ENCODE measurements at regions not wholly inside any gene's neighbourhood (a gene's known extent, or its start where the extent isn't known, plus 50 kb on each side); places are given as distances from the start of the nearest gene placed in this dataset.

DNA sequence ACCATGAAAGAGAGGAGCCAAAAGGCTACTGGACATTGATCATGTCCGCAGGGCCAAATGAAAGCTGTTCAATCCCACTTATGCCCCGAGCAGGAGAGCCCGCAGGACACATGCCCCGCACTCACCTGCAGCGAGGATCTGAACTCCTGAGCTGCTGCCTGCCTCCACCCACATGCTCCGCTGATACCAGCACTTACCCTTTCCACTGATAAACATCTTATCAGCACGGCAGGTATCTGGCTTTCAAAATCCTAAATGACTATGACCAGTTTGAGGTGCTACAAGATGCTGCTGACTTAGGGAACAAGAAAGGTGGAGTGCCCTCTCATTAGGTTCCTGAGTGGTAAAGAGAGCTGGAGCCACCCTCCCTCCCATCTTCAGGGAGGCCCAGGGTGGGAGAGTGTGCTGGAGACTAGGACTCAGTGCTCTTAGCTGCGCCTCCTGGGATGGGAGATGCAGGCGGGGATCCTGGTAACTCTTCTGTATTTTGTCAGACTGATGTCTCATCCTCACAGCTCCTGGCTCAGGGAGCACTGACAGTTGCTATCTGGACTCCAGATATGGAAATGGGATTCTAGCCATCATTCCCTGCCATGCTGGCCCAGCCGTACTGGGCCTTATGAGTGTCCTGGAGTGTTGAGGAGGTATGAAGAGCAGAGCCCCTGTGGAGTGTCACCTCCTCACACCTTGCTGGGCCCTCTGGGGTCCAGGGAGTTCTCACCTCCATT is 86.4 kb upstream of the F3 start:
- Mint-ChIP-seq H3K4me3 (no peak overlapping the region), H3K27ac (no peak overlapping the region), H3K4me1 (ENCODE audit: low read depth) (no peaks in the 10 kb centered on the region), H3K27me3 (ENCODE audit: low read depth) (peaks cover 14% of the 10 kb centered on the region), H3K36me3 (ENCODE audit: low read depth) (no peaks in the 10 kb centered on the region), H3K9me3 (no peaks in the 10 kb centered on the region)
- DNase-seq (ENCODE audit: low spot score) = no peak

DNA sequence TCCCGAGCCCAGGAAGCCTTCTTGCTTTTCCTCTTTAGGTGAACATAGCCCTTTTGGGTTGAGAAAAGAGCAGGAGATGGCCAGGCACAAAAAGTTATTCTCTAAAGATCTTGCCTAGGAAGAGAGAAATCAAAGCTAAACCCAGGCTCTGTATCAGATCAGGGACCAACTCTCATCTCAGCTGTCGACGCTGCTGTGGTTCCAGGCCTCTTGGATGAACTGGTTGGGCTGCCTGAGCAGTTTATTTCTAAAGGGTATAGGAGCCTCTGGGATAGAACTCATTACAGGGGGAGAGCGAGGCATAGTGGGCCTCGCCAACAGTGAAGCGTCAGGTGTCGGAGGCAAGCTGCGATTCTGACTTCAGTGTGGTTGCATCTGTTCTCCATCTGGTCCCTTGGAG is 82.6 kb upstream of the F3 start:
- Mint-ChIP-seq H3K36me3 (ENCODE audit: low read depth) (no peaks in the 10 kb centered on the region), H3K9me3 (no peaks in the 10 kb centered on the region), H3K27me3 (ENCODE audit: low read depth) (no peaks in the 10 kb centered on the region), H3K4me3 (no peak overlapping the region), H3K4me1 (ENCODE audit: low read depth) (no peaks in the 10 kb centered on the region), H3K27ac (no peak overlapping the region)
- no peak for DNase-seq (ENCODE audit: low spot score)

DNA sequence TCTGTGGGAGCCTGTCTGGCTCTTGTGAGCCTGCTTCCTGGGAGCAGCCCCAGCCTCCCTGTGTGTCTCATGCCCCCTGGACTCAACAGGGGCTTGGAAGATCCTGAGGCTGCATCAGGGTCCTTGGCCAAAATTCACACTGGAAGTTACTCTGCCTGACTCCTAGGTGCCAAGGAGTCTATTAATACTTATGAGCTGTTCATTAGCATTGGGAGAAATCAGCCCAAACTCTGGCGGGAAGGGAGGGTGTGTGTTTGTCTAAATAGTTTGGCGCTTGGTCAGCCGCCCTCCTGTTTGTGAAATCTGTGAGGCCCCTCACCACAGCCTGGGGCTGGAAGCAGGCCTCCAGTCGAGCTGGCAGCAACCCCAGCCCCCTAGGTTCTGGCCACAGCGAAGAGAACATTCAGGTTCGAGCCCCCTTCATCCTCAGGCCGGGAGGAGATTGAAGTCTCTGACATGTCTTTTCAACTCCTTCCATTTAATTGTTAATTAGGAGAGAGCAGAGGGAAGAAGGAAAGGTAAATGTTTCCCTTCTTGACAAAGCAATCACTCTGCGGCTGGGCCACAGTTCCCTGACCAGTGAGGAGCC is 82.1 kb upstream of the F3 start:
- Mint-ChIP-seq H3K9me3 (no peaks in the 10 kb centered on the region), H3K27me3 (ENCODE audit: low read depth) (no peaks in the 10 kb centered on the region), H3K36me3 (ENCODE audit: low read depth) (no peaks in the 10 kb centered on the region), H3K4me3 (no peak overlapping the region), H3K27ac (no peak overlapping the region), H3K4me1 (ENCODE audit: low read depth) (no peaks in the 10 kb centered on the region)
- DNase-seq (ENCODE audit: low spot score) = no peak

DNA sequence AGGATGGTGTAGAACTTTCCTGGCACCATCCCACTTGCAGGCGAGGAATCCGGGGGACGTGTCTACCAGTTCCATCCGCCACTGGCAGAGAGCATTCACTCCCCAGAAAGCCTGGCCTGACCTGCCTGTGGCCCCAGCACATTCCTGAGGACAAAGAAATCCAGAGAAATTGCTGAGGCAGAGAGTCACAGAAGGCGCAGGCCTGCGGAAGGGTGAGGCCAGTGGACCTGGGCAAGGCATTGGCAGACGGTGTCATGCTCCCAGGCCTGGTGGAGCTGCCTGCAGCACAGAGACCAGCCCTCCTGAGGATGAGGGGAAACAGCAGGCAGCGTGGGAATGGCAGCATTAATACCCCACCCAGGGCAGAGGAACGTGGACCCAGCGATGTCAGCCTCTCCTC is 81.2 kb upstream of the F3 start:
- no peaks in the 10 kb centered on the region for H3K4me1 Mint-ChIP-seq (ENCODE audit: low read depth)
- H3K27ac Mint-ChIP-seq = no peak overlapping the region
- H3K36me3 Mint-ChIP-seq (ENCODE audit: low read depth) = no peaks in the 10 kb centered on the region
- H3K4me3 Mint-ChIP-seq = no peak overlapping the region
- no peaks in the 10 kb centered on the region for H3K9me3 Mint-ChIP-seq
- H3K27me3 Mint-ChIP-seq (ENCODE audit: low read depth) = no peaks in the 10 kb centered on the region
- no peak for DNase-seq (ENCODE audit: low spot score)

DNA sequence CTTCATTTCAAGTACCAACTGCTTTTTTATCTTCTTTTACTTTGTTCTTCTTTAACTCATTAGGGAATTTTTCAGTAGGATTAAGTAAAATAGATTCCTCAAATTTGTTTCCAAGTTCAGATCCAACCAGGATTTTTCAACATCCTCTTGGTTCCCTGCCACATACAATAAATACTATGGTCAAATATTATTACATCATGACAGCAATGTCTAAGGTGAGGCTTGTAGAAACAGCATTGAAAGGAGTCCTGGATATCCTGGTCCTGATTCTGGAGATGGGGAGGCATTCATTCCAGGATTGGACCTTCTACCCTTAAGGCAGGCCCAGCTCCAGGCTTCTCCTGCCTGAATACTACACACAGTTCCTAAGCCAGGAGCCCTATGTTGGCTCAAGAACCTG is 80.2 kb upstream of the F3 start:
- no peaks in the 10 kb centered on the region for H3K4me1 Mint-ChIP-seq (ENCODE audit: low read depth)
- H3K27ac Mint-ChIP-seq = no peak overlapping the region
- no peaks in the 10 kb centered on the region for H3K9me3 Mint-ChIP-seq

DNA sequence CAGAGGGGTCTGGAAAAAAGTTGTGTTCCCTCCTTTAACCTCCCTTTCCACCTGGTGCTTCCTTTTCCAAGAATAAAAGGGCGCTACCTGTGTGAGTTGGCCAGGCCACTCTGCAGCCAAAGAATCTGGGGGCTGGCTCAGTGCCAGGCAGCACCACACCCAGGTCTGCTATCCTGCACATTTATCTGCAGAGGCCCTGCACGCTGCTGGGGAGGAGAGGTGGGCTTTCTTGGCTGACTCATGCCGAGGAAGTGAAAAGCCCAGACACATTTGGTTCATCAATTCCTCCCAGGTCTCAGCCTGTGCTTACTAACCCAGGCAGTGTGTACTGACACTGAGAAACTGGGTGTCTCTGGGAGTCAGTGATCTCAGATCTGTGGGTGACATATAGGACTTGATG is 79.8 kb upstream of the F3 start:
- Mint-ChIP-seq H3K4me1 (ENCODE audit: low read depth) (no peaks in the 10 kb centered on the region), H3K4me3 (no peak overlapping the region), H3K36me3 (ENCODE audit: low read depth) (no peaks in the 10 kb centered on the region), H3K27ac (no peak overlapping the region), H3K9me3 (no peaks in the 10 kb centered on the region), H3K27me3 (ENCODE audit: low read depth) (no peaks in the 10 kb centered on the region)
- DNase-seq (ENCODE audit: low spot score) = no peak

More for the DNA sequence above, 80.2 kb upstream of the F3 start:
- Mint-ChIP-seq H3K36me3 (ENCODE audit: low read depth) (no peaks in the 10 kb centered on the region), H3K4me3 (no peak overlapping the region), H3K27me3 (ENCODE audit: low read depth) (no peaks in the 10 kb centered on the region)
- DNase-seq (ENCODE audit: low spot score) = no peak

DNA sequence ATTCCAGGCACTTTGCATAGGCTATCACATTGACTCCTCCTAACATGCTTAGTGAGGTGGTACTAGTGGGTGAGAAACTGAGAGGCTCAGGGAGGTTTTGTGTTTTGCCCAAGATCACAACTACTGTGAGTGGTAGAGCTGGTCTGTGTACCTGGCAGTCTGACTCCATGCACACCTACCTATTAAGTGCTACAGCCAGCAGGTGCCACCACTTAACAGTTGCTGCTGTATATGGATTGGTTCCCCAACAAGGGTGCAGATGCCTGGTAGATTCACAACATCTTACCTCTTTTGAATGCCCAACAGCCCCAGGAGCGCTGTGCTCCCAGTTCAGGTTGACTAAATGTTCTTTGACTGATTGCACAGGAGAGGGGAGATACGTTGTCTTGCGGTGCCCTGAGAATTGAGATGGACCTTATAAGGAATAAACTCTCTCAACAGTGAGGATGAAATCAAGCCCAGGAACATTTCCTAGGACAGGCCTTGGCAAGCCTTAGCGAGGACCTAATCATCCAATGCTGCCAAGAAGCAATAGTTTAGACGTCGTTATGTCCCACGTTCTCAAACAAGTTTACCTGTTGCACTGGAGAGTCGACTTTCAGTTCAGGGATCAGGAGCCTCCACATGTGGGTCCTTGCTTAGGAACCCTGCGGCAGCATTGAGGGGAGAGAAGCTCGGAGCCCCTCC is 78.9 kb upstream of the F3 start:
- Mint-ChIP-seq H3K27me3 (ENCODE audit: low read depth) (no peaks in the 10 kb centered on the region), H3K4me1 (ENCODE audit: low read depth) (no peaks in the 10 kb centered on the region), H3K27ac (no peak overlapping the region), H3K9me3 (no peaks in the 10 kb centered on the region), H3K4me3 (no peak overlapping the region), H3K36me3 (ENCODE audit: low read depth) (no peaks in the 10 kb centered on the region)
- DNase-seq (ENCODE audit: low spot score) = no peak

DNA sequence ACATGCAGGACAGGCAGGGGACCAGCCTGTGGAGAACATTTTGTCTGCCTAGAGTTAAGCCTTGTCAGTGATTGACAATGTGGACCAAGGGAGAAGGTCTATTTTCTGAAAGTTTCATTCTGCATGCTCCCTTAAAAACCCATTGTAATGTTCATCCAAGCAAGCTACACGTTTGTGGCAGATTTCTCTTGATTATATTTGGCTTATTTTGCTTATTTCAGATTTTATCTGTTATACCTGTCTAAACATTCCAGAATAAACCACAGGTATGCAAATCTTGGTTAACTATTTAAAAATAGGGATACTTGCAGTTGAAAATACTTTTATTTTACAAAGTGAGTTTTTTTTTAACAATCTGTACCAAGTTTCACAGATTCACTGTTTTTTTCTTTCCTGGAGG is 78.2 kb upstream of the F3 start:
- DNase-seq (ENCODE audit: low spot score) = no peak
- H3K36me3 Mint-ChIP-seq (ENCODE audit: low read depth) = no peaks in the 10 kb centered on the region
- H3K27ac Mint-ChIP-seq = no peak overlapping the region

DNA sequence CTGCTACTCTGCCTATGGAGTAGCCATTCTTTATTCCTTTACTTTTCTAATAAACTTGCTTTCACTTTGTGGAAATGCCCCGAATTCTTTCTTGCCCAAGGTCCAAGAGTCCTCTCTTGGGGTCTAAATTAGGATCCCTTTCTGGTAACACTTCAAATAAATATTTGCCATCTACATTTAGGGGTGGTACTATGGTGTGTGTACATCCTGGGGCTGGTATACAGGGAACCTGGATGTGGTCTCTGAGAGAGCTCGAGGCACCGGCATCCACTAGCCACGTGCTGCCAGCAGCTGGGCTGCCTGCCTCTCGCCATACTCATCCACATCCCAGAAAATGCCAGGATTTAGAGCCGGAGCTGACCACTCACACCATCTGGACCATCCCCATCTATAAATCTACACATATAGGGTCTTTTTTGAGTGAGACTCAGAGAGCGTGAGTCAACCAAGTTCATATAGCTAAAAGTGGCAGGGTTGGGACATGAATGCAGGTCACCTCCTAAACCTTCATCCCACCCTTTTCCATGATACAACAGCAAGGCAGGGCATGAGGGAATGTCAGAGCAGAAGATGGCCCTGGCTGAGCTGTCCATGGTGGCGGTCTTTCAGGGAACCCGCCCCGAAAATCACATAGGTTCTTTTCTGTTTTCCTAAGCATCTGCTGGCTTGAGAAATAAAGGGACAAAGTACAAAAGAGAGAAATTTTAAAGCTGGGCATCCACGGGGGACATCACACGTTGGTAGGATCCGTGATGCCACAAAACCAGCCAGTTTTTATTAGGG is 76.6 kb upstream of the F3 start:
- no peaks in the 10 kb centered on the region for H3K9me3 Mint-ChIP-seq
- no peak overlapping the region for H3K27ac Mint-ChIP-seq

More for the DNA sequence above, 78.2 kb upstream of the F3 start:
- H3K4me1 Mint-ChIP-seq (ENCODE audit: low read depth) = peaks cover 4% of the 10 kb centered on the region
- H3K27me3 Mint-ChIP-seq (ENCODE audit: low read depth) = no peaks in the 10 kb centered on the region
- no peaks in the 10 kb centered on the region for H3K9me3 Mint-ChIP-seq
- no peak overlapping the region for H3K4me3 Mint-ChIP-seq

DNA sequence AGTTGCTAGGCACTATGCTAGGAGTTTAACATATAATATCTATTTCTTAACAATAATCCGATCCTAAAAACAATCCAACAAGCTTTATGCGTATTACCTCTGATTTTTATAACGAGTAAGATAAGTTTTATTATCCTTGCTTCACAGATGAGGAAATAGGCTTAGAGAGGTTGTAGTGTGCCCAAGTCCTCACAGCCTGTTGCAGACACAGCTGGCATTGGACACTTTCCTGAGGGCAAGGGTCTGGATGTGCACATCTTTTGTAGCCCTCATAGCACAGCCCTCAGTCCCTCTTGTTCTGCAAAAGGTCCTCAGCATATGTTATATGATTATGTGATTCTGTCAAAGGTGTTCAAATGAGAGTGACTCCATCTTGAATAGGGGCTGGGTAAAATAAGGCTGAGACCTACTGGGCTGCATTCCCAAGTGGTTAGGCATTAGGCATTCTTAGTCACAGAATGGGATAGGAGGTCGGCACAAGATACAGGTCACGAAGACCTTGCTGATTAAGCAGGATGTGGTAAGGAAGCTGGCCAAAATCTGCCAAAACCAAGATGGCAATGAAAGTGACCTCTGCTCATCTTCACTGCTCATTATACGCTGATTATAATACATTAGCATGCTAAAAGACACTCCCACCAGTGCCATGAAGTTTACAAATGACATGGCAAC is 75.7 kb upstream of the F3 start:
- H3K36me3 Mint-ChIP-seq (ENCODE audit: low read depth) = no peaks in the 10 kb centered on the region
- H3K4me1 Mint-ChIP-seq (ENCODE audit: low read depth) = peaks cover 11% of the 10 kb centered on the region
- H3K9me3 Mint-ChIP-seq = no peaks in the 10 kb centered on the region
- no peak for DNase-seq (ENCODE audit: low spot score)
- H3K27ac Mint-ChIP-seq = no peak overlapping the region
- H3K27me3 Mint-ChIP-seq (ENCODE audit: low read depth) = peaks cover 5% of the 10 kb centered on the region
- H3K4me3 Mint-ChIP-seq = no peak overlapping the region

More for the DNA sequence above, 76.6 kb upstream of the F3 start:
- Mint-ChIP-seq H3K4me3 (no peak overlapping the region), H3K36me3 (ENCODE audit: low read depth) (no peaks in the 10 kb centered on the region), H3K27me3 (ENCODE audit: low read depth) (no peaks in the 10 kb centered on the region), H3K4me1 (ENCODE audit: low read depth) (peaks cover 6% of the 10 kb centered on the region)
- DNase-seq (ENCODE audit: low spot score) = no peak

DNA sequence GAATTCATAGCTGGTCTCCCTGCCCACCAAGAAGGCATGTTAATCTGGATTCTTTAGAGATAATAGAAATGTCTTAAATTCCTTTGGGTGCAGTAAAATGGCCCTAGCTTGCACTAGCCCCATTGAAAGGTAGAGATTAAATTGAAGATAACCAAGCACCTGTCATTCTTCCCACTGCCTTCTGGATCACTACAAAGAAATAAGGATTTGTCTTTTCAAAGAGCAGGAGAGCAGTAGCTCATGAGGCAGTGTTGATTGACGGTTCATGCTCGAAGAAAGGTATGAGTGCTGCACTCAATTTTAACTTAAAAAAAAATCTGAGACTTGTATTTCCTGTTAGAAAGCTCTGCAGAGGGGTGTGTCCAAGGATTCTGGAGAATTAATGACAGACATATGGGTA is 74.9 kb upstream of the F3 start:
- Mint-ChIP-seq H3K27me3 (ENCODE audit: low read depth) (peaks cover 5% of the 10 kb centered on the region), H3K4me3 (no peak overlapping the region), H3K9me3 (no peaks in the 10 kb centered on the region), H3K27ac (no peak overlapping the region), H3K36me3 (ENCODE audit: low read depth) (no peaks in the 10 kb centered on the region), H3K4me1 (ENCODE audit: low read depth) (peaks cover 11% of the 10 kb centered on the region)
- no peak for DNase-seq (ENCODE audit: low spot score)

DNA sequence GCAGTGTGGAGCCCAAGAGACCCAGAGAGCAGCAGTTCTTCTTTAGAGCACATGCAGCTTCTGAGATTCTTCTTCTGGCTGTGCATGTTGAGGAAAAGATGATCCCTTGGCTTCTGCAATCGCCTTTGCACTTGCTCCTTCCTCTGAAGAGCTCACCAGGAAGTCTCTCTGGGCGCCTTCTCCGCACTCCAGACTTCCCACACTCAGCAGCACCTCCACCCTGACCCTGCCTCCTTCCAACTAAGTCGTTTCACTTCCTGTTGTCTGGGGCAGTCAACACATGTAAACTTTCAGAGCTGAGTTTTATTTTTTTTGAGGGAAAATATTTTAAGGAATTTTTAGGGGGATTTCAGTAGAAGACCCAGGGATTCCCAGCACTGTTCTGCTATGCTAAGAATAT is 73.4 kb upstream of the F3 start:
- no peaks in the 10 kb centered on the region for H3K36me3 Mint-ChIP-seq (ENCODE audit: low read depth)
- peaks cover 8% of the 10 kb centered on the region for H3K27me3 Mint-ChIP-seq (ENCODE audit: low read depth)
- H3K27ac Mint-ChIP-seq = no peak overlapping the region
- H3K4me1 Mint-ChIP-seq (ENCODE audit: low read depth) = peaks cover 11% of the 10 kb centered on the region
- DNase-seq (ENCODE audit: low spot score) = no peak
- H3K4me3 Mint-ChIP-seq = no peak overlapping the region
- no peaks in the 10 kb centered on the region for H3K9me3 Mint-ChIP-seq

DNA sequence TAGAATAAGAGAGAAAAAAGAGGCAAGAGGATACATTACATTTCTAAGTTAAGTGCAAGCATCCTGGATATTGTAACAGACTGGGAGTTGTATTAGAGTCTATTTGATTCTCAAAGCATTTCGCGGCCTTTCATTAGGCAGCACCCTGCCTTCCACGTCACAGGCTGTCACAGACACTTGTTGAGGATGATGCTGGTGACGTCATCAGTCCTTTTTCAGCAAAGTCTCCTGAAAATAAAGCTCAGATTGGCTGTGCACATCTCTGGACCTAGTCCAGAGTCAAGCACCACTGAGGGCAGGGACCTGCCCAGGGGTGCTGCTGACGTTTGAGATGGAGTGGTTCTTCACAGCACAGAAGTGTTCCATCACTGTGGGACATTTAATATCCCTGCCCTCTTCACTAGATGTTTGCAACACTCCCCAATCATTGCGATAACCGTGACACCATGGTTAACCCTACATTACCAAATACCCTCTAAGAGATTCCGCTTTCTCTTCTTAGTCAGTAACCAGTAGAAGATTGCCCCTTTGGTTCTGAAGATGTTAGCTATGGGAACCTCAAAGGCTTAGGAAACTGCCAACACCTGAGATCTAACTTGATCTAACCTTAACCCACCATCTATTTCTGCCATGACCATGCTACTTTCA is 72.7 kb upstream of the F3 start:
- no peak for DNase-seq (ENCODE audit: low spot score)
- Mint-ChIP-seq H3K4me1 (ENCODE audit: low read depth) (peaks cover 11% of the 10 kb centered on the region), H3K4me3 (no peak overlapping the region), H3K27ac (no peak overlapping the region), H3K27me3 (ENCODE audit: low read depth) (peaks cover 8% of the 10 kb centered on the region), H3K9me3 (no peaks in the 10 kb centered on the region), H3K36me3 (ENCODE audit: low read depth) (no peaks in the 10 kb centered on the region)
